GM19397 (cell line): ENCODE measurements at regions not wholly inside any gene's neighbourhood (a gene's known extent, or its start where the extent isn't known, plus 50 kb on each side); places are given as distances from the start of the nearest gene placed in this dataset.
"Not testable (repeated sequence)": the region's sequence is repeated elsewhere in the genome, so short reads cannot be mapped to it uniquely, and the experiment has no call there.

ENCODE experiments used
- ATAC-seq: cut with Tn5 transposase; IDR thresholded peaks from one replicate; pipeline ENCODE4 v1.9.1; 2021; ENCODE audit warnings: mild to moderate bottlenecking, moderate library complexity; ENCODE audit not compliant: unreplicated experiment

DNA sequence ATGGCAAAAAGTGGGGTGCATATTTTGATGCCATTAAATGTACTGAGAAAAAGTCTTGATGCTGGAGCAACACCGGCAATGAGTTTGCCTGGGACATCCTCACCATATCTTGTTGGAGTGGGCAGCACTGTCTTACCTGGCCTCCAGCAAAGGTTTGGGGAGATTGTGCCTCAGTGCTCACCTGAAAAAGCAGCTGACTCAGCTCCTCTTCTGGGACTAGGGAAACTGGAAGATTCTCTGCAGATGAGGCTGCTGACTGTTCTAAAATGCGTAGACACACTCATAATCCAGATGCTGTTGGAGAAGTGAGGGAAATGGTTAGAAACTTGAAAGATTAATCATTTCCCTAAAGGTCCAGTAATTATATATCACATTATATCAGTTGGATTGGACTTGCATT lies 593.7 kb upstream of the HS3ST1 start:
- no peak for ATAC-seq

DNA sequence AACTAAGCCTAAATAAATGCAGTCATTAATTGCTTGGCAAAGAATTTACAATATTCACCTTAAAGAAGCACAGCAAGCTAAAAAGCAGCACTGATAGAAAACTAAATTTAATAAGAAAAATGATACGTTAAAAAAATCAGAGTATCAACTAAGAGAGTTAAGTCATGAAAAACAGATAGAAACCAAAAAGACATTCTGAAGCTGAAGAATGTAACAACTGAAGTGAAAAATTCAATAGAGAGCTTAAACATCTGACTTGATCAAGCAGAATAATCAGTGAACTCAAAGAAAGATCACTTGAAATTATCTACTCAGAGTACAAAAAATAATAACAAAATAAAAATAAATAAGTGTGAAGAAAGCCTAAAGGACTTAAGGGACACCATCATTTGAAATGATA lies 588.0 kb upstream of the HS3ST1 start:
- no peak for ATAC-seq

- ATAC-seq: no peak
Observed at GRCh38 chr4:12005471-12005870, 576.8 kb upstream of the HS3ST1 start.

GRCh38 chr4:11996581-11996980 lies 567.9 kb upstream of the HS3ST1 start:
- ATAC-seq: not testable (repeated sequence)

GRCh38 chr4:11976726-11977263 lies 548.1 kb upstream of the HS3ST1 start:
- ATAC-seq: no peak

DNA sequence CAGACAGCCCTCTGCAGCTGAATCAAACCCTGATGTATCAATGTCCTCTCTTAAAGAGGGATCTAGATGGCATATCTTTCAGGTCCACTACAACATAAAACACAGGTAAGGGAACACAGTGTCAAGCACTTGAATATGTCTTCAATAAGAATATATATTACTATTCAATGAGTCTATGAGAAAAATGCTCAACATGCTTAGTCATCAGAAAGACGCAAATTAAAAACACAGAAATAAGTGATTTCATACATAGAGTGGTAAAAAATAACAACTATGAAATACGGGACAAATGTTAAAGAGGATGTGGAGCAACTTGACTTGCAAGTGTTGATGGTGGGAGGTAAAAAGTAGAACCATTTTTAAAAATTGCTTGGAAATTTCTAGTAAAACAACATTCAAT lies 544.6 kb upstream of the HS3ST1 start:
- no peak for ATAC-seq

DNA sequence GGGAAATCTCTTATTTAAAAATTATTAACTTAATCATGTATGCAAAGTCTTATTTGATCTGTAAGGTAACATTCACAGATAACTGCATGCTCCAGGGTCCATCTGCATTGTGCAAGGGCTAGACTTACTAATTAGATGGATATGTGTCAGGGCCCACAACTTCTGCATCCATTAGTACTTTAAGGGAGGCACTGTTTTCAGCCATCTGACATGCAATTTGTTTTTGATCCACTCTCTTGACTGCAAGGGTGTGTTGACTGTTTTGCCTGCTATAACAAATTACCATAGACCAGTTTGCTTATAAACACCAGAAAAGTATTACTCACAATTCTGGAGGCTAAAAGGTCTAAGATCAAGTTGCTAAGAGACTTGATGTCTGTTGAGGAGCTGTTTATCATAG lies 542.1 kb upstream of the HS3ST1 start:
- no peak for ATAC-seq

DNA sequence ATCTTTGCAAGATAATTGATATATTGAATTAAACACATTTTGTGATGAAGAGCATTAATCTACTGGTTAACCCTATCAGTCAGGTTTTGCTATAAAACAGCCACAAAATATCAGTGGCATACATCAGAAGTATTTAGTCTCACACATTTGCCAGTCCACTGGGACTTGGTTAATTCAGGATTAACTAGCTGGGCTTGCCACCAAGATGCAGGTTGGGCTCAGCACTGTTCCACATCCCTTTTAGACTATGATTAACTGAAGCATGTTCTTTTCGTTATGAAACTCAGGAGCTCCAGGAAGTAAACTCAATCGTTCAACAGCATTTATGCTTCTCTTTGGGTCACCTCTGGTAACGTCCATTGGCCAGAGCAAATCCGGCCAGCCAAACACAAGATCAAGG lies 538.1 kb upstream of the HS3ST1 start:
- ATAC-seq: no peak

DNA sequence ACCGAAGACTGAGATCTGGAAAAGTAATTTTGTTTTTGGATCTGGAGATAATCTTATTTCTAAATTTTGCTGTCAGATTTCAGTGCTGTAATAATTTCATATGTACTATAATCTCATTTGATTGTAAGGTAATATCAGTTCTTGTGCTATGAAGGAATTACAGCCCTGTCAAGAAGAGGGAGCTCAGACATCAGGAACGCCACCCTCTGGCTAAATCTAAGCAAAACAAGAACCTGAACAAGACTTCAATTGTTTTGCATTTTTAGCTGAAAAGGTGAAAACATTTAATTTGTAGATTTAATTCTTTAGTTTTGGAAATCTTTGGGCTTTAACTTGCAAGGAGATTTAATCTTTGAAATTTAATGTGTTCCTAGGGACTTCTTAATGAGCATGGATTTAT lies 525.4 kb upstream of the HS3ST1 start:
- ATAC-seq: no peak

DNA sequence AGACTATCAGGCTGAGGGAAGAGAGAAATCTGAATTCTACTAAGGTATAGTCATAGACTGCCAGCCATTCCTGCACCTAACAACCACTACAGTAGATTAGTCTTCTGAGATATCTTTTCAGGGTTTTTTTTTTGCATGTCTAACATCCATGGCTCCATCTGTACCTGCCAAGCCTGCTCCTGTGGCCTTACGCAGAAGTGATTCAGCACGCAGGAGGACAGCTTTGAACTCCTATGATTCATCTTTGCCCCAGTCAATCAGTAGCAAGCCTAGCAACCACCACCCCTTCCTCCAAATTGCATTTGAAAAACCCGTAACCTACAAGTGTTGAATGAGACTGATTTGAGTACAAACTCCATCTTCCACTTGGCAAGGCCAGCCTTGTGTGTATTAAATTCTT lies 520.7 kb upstream of the HS3ST1 start:
- no peak for ATAC-seq

GRCh38 chr4:11947629-11948028 lies 518.9 kb upstream of the HS3ST1 start:
- ATAC-seq: not testable (repeated sequence)

GRCh38 chr4:11937941-11938340 lies 509.2 kb upstream of the HS3ST1 start:
- no peak for ATAC-seq

DNA sequence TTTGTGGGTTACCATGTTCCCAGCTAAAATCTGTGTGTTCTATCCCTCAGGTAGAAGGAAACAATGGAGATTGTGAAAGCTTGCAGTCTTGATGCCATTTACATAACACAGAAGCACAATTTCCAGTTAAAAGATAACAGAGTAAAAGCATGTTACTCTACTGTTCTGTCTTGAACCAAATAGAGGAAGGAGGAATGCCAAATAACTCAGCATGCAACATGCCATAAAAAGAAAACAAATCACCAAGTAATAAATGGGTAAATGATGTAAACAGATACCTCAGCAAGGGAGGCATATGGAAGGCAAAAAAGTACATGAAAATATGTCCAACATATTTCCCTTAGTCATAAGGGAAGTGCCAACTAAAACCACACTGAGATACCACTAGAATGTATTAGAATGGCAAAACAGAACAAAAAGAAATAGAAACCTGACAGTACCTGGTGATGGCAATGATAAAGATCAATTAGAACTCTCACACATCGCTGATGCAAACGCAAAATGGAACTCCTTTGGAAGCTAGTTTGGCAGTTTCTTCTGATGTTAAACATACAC lies 502.6 kb upstream of the HS3ST1 start:
- no peak for ATAC-seq

- ATAC-seq: no peak
Observed at GRCh38 chr4:11929080-11929479, 500.4 kb upstream of the HS3ST1 start.

- ATAC-seq: no peak
Observed at GRCh38 chr4:11919316-11919715, 490.6 kb upstream of the HS3ST1 start.

- no peak for ATAC-seq
Observed at GRCh38 chr4:11914406-11914805, 485.7 kb upstream of the HS3ST1 start.

DNA sequence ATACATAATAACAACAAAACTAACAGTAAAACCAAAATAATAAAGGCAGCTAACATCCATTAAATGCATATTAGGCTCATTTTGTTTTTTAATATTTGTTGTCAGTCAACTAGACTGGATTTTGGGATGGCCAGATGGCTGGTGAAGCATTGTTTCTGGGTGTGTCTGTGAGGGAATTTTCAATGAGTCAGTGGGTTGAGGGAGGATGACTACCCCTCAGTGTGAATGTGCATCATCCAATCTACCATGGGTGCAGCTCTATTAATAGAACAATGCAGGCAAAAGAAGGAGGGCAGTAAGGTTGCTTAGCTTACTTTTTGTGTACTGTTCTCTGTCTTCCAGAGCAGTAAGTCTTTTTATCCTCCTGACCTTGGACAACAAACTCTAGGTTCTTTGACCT lies 484.2 kb upstream of the HS3ST1 start:
- no peak for ATAC-seq

- no peak for ATAC-seq
Observed at GRCh38 chr4:11910812-11911211, 482.1 kb upstream of the HS3ST1 start.

DNA sequence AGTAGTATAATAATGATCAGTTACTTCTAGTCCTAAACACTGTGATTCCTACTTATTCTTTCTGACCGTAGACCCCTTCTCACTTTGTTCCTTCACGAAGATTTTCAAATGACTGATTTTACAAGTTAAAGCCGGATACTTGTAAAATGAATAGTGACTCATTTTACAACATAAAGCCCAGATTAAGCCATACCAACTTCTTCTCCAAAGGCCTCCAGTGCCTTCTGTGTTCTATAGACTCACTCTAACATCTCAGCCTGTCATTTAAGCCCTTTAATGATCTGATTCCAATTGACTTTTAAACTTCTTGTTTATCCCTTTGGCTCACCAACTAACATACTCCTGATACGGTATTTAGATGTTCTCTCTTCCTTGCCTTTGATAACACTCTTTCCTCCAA lies 480.0 kb upstream of the HS3ST1 start:
- ATAC-seq: no peak

- no peak for ATAC-seq
Observed at GRCh38 chr4:11908205-11908604, 479.5 kb upstream of the HS3ST1 start.

DNA sequence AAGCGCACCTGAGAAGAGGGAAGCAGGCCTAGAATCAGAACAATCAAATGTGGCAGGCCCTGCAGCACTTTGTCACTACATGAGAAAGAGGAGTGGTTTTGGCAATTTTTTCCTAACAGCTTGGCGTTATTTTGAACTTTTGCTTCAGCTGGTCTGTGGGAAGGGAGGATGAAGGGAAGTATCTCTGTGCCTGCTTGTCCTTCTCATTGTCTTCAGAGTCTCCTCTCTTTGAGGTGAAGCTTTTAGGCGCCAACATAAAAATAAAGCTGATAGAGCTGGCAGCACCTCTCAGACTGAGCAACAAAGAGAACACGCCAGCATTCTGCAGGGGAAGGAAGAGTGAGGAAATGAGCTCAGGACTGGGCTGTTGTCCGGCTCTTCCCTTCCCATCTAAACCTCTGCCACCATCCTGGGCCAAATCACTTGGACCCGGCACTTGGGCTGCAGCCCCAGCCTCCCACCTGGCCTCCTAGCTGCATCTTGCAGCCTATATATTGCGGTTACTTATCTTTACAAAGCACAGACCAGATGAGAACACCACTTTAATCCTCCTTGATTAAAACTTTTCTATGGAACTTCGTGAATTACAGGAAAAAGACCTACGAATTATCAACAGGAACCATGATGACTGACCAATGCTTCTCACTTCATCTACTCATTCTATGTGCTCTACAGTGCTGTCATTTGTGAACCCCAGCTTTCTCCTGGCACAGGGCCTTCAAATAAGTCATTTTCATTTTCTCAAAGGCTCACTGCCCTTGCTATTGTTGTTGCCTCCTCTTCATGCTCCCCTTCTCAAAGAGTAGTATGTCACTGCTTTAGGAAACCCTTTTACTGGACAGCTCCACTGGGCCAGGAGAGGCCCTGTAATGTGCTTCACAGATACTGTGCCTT lies 476.4 kb upstream of the HS3ST1 start:
- no peak for ATAC-seq

DNA sequence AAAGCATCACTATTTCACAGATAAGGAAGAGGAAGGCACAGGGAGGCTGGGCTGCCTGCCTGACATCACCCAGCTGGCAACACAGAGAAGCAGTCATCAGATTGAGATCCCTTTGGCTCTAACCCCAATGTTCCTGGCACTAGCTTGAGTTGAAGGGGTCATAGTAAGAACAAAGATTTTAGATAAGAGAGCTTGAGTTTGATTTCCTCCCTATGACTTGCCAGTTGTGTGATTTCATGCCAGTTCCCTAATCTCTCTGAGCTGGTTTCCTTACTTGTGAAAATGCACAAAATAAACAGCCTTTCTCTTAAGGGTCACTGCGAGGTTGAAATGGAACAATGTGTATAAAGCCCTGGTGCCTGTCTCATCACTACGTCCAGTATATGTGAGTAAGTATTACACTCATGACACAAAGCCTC lies 475.4 kb upstream of the HS3ST1 start:
- no peak for ATAC-seq
